ENCODE measurements at regions not wholly inside any gene's neighbourhood (a gene's known extent, or its start where the extent isn't known, plus 50 kb on each side); places are given as distances from the start of the nearest gene placed in this dataset.
"Not testable (repeated sequence)": the region's sequence is repeated elsewhere in the genome, so short reads cannot be mapped to it uniquely, and the experiment has no call there.

- DNase-seq (ENCODE audit: low read depth in 2 of 2) = no peak
Measured at GRCh38 chr6:16909658-16910360, 148.5 kb upstream of the ATXN1 start.

- DNase-seq (ENCODE audit: low read depth in 2 of 2) = no peak
Measured at GRCh38 chr6:16907991-16908390, 146.7 kb upstream of the ATXN1 start.

GRCh38 chr6:16904957-16905356 is 143.7 kb upstream of the ATXN1 start:
- no peak for DNase-seq (ENCODE audit: low read depth in 2 of 2)

GRCh38 chr6:16903470-16903869 is 142.2 kb upstream of the ATXN1 start:
- no peak for DNase-seq (ENCODE audit: low read depth in 2 of 2)

GRCh38 chr6:16902502-16902901 is 141.2 kb upstream of the ATXN1 start:
- no peak for DNase-seq (ENCODE audit: low read depth in 2 of 2)

- no peak for DNase-seq (ENCODE audit: low read depth in 2 of 2)
Measured at GRCh38 chr6:16901782-16902181, 140.5 kb upstream of the ATXN1 start.

- no peak for DNase-seq (ENCODE audit: low read depth in 2 of 2)
Measured at GRCh38 chr6:16901306-16901705, 140.0 kb upstream of the ATXN1 start.

GRCh38 chr6:16898640-16899396 is 137.6 kb upstream of the ATXN1 start:
- no peak for DNase-seq (ENCODE audit: low read depth in 2 of 2)

- no peak for DNase-seq (ENCODE audit: low read depth in 2 of 2)
Measured at GRCh38 chr6:16897669-16898068, 136.4 kb upstream of the ATXN1 start.

GRCh38 chr6:16894301-16894700 is 133.0 kb upstream of the ATXN1 start:
- no peak for DNase-seq (ENCODE audit: low read depth in 2 of 2)

GRCh38 chr6:16891110-16891509 is 129.8 kb upstream of the ATXN1 start:
- DNase-seq (ENCODE audit: low read depth in 2 of 2) = not testable (repeated sequence)

- no peak for DNase-seq (ENCODE audit: low read depth in 2 of 2)
Measured at GRCh38 chr6:16885411-16886160, 124.3 kb upstream of the ATXN1 start.

- no peak for DNase-seq (ENCODE audit: low read depth in 2 of 2)
Measured at GRCh38 chr6:16884526-16884925, 123.3 kb upstream of the ATXN1 start.

- no peak for DNase-seq (ENCODE audit: low read depth in 2 of 2)
Measured at GRCh38 chr6:16883414-16883813, 122.2 kb upstream of the ATXN1 start.

GRCh38 chr6:16882230-16882629 is 121.0 kb upstream of the ATXN1 start:
- no peak for DNase-seq (ENCODE audit: low read depth in 2 of 2)

- not testable (repeated sequence) for DNase-seq (ENCODE audit: low read depth in 2 of 2)
Measured at GRCh38 chr6:16876852-16877251, 115.6 kb upstream of the ATXN1 start.

GRCh38 chr6:16876201-16876600 is 114.9 kb upstream of the ATXN1 start:
- DNase-seq (ENCODE audit: low read depth in 2 of 2) = no peak

GRCh38 chr6:16873698-16874097 is 112.4 kb upstream of the ATXN1 start:
- no peak for DNase-seq (ENCODE audit: low read depth in 2 of 2)

- no peak for DNase-seq (ENCODE audit: low read depth in 2 of 2)
Measured at GRCh38 chr6:16872543-16873235, 111.4 kb upstream of the ATXN1 start.

- no peak for DNase-seq (ENCODE audit: low read depth in 2 of 2)
Measured at GRCh38 chr6:16871047-16871446, 109.8 kb upstream of the ATXN1 start.

- DNase-seq (ENCODE audit: low read depth in 2 of 2) = no peak
Measured at GRCh38 chr6:16868968-16869367, 107.7 kb upstream of the ATXN1 start.

GRCh38 chr6:16857969-16858592 is 96.8 kb upstream of the ATXN1 start:
- no peak for DNase-seq (ENCODE audit: low read depth in 2 of 2)
